HEK293 (cell line): ENCODE measurements at regions not wholly inside any gene's neighbourhood (a gene's known extent, or its start where the extent isn't known, plus 50 kb on each side); places are given as distances from the start of the nearest gene placed in this dataset.

Source experiments
- CTCF ChIA-PET: fragments of 350-600 bp; formaldehyde crosslinking; extraction: SDS; loops from one replicate; lab custom pipeline; 2021; ENCODE audit warnings: antibody characterized with exemption; lab: Yijun Ruan, JAX
- POLR2A ChIA-PET: fragments of 300-600 bp; formaldehyde crosslinking; extraction: SDS; loops from one replicate; lab custom pipeline; 2020; ENCODE audit warnings: antibody characterized with exemption, inconsistent platforms; lab: Yijun Ruan, JAX
- H3K27ac ChIP-seq: fragments of 200-500 bp; sonication (Bioruptor generic); 2 replicates; pipeline ENCODE4 v1.5.1; 2014; ENCODE audit warnings: low read depth, low read length, control low read depth, inconsistent platforms; ENCODE audit errors: extremely low read depth
- H3K36me3 ChIP-seq, 2 experiments: fragments of 200-500 bp in 1 of 2; sonication (Bioruptor generic) in 1 of 2; 1 replicate in 1 of 2; 2 replicates in 1 of 2; pipeline ENCODE4 v1.5.1; 2014 to 2017; ENCODE audit warnings: inconsistent platforms in 2 of 2, low read length in 2 of 2; ENCODE audit not compliant: control insufficient read depth in 2 of 2, insufficient read depth in 1 of 2
- H3K4me1 ChIP-seq: fragments of 200-500 bp; sonication (Bioruptor generic); 2 replicates; pipeline ENCODE4 v1.5.1; 2014; ENCODE audit warnings: mild to moderate bottlenecking, low read length, inconsistent platforms; ENCODE audit not compliant: control insufficient read depth, insufficient read depth
- H3K4me3 ChIP-seq: 2 replicates; pipeline ENCODE4 v1.5.1; 2011; ENCODE audit warnings: low read depth, mild to moderate bottlenecking, control low read depth, low read length, moderate library complexity
- H3K9me3 ChIP-seq: fragments of 200-500 bp; sonication (Bioruptor generic); 2 replicates; pipeline ENCODE4 v1.5.1; 2014; ENCODE audit warnings: low read depth, low read length, inconsistent platforms; ENCODE audit not compliant: control insufficient read depth, insufficient read depth
- GLIS2 ChIP-seq: fragments of 450-650 bp; formaldehyde crosslinking; IDR thresholded peaks from 2 replicates; pipeline ENCODE4 v1.5.1; 2016; ENCODE audit warnings: missing biosample characterization, missing genetic modification characterization
- KLF1 ChIP-seq: fragments of 450-650 bp; formaldehyde crosslinking; IDR thresholded peaks from 2 replicates; pipeline ENCODE4 v1.5.1; 2016; ENCODE audit warnings: missing biosample characterization, missing genetic modification characterization
- MZF1 ChIP-seq: fragments of 450-650 bp; formaldehyde crosslinking; IDR thresholded peaks from 2 replicates; pipeline ENCODE4 v1.5.1; 2017; ENCODE audit warnings: missing biosample characterization, missing genetic modification characterization, borderline replicate concordance
- PRDM10 ChIP-seq: fragments of 450-650 bp; formaldehyde crosslinking; IDR thresholded peaks from 2 replicates; pipeline ENCODE4 v1.5.1; 2016; ENCODE audit warnings: missing biosample characterization, missing genetic modification characterization
- SP3 ChIP-seq: fragments of 450-650 bp; formaldehyde crosslinking; IDR thresholded peaks from 2 replicates; pipeline ENCODE4 v1.5.1; 2016; ENCODE audit warnings: missing biosample characterization, missing genetic modification characterization
- TCF7L2 ChIP-seq: IDR thresholded peaks from 2 replicates; pipeline ENCODE4 v1.6.1; 2011; ENCODE audit warnings: low read depth, mild to moderate bottlenecking, inconsistent platforms, low read length, moderate library complexity, borderline replicate concordance
- TRIM28 ChIP-seq: IDR thresholded peaks from 2 replicates; pipeline ENCODE4 v1.6.1; 2011; ENCODE audit warnings: low read length, control low read depth, borderline replicate concordance
- ZBTB20 ChIP-seq: fragments of 450-650 bp; formaldehyde crosslinking; IDR thresholded peaks from 2 replicates; pipeline ENCODE4 v1.5.1; 2016; ENCODE audit warnings: missing biosample characterization, missing genetic modification characterization
- ZBTB49 ChIP-seq: fragments of 450-650 bp; formaldehyde crosslinking; IDR thresholded peaks from 2 replicates; pipeline ENCODE4 v1.5.1; 2016; ENCODE audit warnings: missing biosample characterization, missing genetic modification characterization, low read depth
- ZBTB6 ChIP-seq: fragments of 450-650 bp; formaldehyde crosslinking; IDR thresholded peaks from 2 replicates; pipeline ENCODE4 v1.5.1; 2017; ENCODE audit warnings: missing biosample characterization, missing genetic modification characterization
- ZEB2 ChIP-seq: fragments of 450-650 bp; formaldehyde crosslinking; IDR thresholded peaks from 2 replicates; pipeline ENCODE4 v1.5.1; 2016; ENCODE audit warnings: missing biosample characterization, missing genetic modification characterization
- ZIC2 ChIP-seq: fragments of 450-650 bp; formaldehyde crosslinking; IDR thresholded peaks from 2 replicates; pipeline ENCODE4 v1.5.1; 2016; ENCODE audit warnings: missing biosample characterization, missing genetic modification characterization
- ZNF121 ChIP-seq: fragments of 450-650 bp; formaldehyde crosslinking; IDR thresholded peaks from 2 replicates; pipeline ENCODE4 v1.5.1; 2016; ENCODE audit warnings: missing biosample characterization, missing genetic modification characterization
- ZNF133 ChIP-seq: fragments of 450-650 bp; formaldehyde crosslinking; IDR thresholded peaks from 2 replicates; pipeline ENCODE4 v1.5.1; 2016; ENCODE audit warnings: missing biosample characterization, missing genetic modification characterization
- ZNF239 ChIP-seq: fragments of 450-650 bp; formaldehyde crosslinking; IDR thresholded peaks from 2 replicates; pipeline ENCODE4 v1.5.1; 2016; ENCODE audit warnings: missing biosample characterization, missing genetic modification characterization
- ZNF335 ChIP-seq: fragments of 450-650 bp; formaldehyde crosslinking; conservative IDR thresholded peaks from 2 replicates; pipeline ENCODE4 v1.5.1; 2016; ENCODE audit warnings: missing biosample characterization, missing genetic modification characterization
- ZNF341 ChIP-seq: fragments of 450-650 bp; formaldehyde crosslinking; IDR thresholded peaks from 2 replicates; pipeline ENCODE4; 2016; ENCODE audit warnings: low read depth, missing biosample characterization, missing genetic modification characterization
- ZNF37A ChIP-seq: fragments of 450-650 bp; IDR thresholded peaks from 2 replicates; pipeline ENCODE4 v1.5.1; 2018; ENCODE audit warnings: missing biosample characterization, missing genetic modification characterization
- ZNF518A ChIP-seq: fragments of 450-650 bp; formaldehyde crosslinking; conservative IDR thresholded peaks from 2 replicates; pipeline ENCODE4 v1.5.1; 2016; ENCODE audit warnings: low read depth, missing biosample characterization, missing genetic modification characterization
- ZNF558 ChIP-seq: fragments of 450-650 bp; formaldehyde crosslinking; IDR thresholded peaks from 2 replicates; pipeline ENCODE4 v1.5.1; 2016; ENCODE audit warnings: missing biosample characterization, missing genetic modification characterization
- ZNF596 ChIP-seq: fragments of 450-650 bp; IDR thresholded peaks from 2 replicates; pipeline ENCODE4 v1.5.0; 2018; ENCODE audit warnings: missing biosample characterization, mild to moderate bottlenecking, missing genetic modification characterization, moderate library complexity

- TF ChIP-seq PRDM10 (tag by site-specific recombination), result peak; percentile 30; the same call in 1 of the 2 replicates
- TF ChIP-seq ZNF558, result no peak
- CTCF ChIA-PET, result no interaction called here
- POLR2A ChIA-PET, result no interaction called here
- H3K9me3 ChIP-seq, result no peaks in the 10 kb centered on the region
- H3K27ac ChIP-seq, result no peak overlapping the region
- H3K4me3 ChIP-seq, result no peak overlapping the region
- no peaks in the 10 kb centered on the region for H3K4me1 ChIP-seq
- H3K36me3 ChIP-seq, result no peaks in the 10 kb centered on the region
Measured at GRCh38 chr11:95576146-95576845, 213.3 kb downstream of the FAM76B start.

- TF ChIP-seq ZNF121 (tag by site-specific recombination), result no peak
- no peak for TF ChIP-seq ZBTB20
- no peak for TF ChIP-seq KLF1 (tag by site-specific recombination)
- TF ChIP-seq ZNF133 (tag by site-specific recombination), result no peak
- no peak for TF ChIP-seq GLIS2 (tag by site-specific recombination)
- no peak for TF ChIP-seq ZBTB6 (tag by site-specific recombination)
- no peak for TF ChIP-seq TRIM28
- TF ChIP-seq SP3 (tag by site-specific recombination), result no peak
- no peak for TF ChIP-seq ZNF596 (tag by site-specific recombination)
- no peak for TF ChIP-seq ZNF37A
- TF ChIP-seq ZNF518A (tag by site-specific recombination), result no peak
- no peak for TF ChIP-seq ZNF239 (tag by site-specific recombination)
- TF ChIP-seq MZF1 (tag by site-specific recombination), result no peak
- TF ChIP-seq ZNF335, result no peak
- TF ChIP-seq ZBTB49 (tag by site-specific recombination), result no peak
- TF ChIP-seq TCF7L2, result no peak
- no peak for TF ChIP-seq ZNF341 (tag by site-specific recombination)
- TF ChIP-seq ZIC2 (tag by site-specific recombination), result no peak
- no peak for TF ChIP-seq ZEB2
- ChIA-PET POLR2A (no interaction called here), CTCF (no interaction called here)
- Histone ChIP-seq H3K4me1 (no peaks in the 10 kb centered on the region), H3K9me3 (no peaks in the 10 kb centered on the region), H3K27ac (no peak overlapping the region), H3K36me3 (no peaks in the 10 kb centered on the region), H3K4me3 (no peak overlapping the region)
Measured at GRCh38 chr11:95575517-95575916, 214.1 kb downstream of the FAM76B start.
